ENCODE measurements at regions not wholly inside any gene's neighbourhood (a gene's known extent, or its start where the extent isn't known, plus 50 kb on each side); places are given as distances from the start of the nearest gene placed in this dataset.

GRCh38 chr14:103220982-103221641 is 97.9 kb downstream of the TNFAIP2 start:
- no peaks in the 10 kb centered on the region for H3K9me3 ChIP-seq (ENCODE audit: control insufficient read depth, insufficient read depth, low read depth, low read length)
- ChIA-PET CTCF (interaction anchor here (0.7 kb wide), 1 partner anchor 37 kb away, joined by 4 read pairs; no protein-coding TSS in a partner anchor), POLR2A (no interaction called here)
- H3K36me3 ChIP-seq (ENCODE audit: control insufficient read depth in 2 of 2, insufficient read depth in 1 of 2, low read length in 2 of 2) = no peaks in the 10 kb centered on the region
- no peak for TF ChIP-seq ZNF223 (tag by site-specific recombination; IDR thresholded peaks at IDR 0.05)
- H3K4me3 ChIP-seq (ENCODE audit: low read depth, low read length) = no peak overlapping the region
- no peak overlapping the region for H3K27ac ChIP-seq (ENCODE audit: extremely low read depth, low read depth, low read length)
- H3K4me1 ChIP-seq (ENCODE audit: control insufficient read depth, insufficient read depth, low read length) = no peaks in the 10 kb centered on the region

GRCh38 chr14:103221781-103222358 is 98.6 kb downstream of the TNFAIP2 start:
- no peak for TF ChIP-seq AEBP2 (tag by site-specific recombination; IDR thresholded peaks at IDR 0.05; ENCODE audit: borderline replicate concordance)
- no peak for TF ChIP-seq REST (tag by site-specific recombination; IDR thresholded peaks at IDR 0.05)
- TF ChIP-seq PRDM1 (tag by site-specific recombination; IDR thresholded peaks at IDR 0.05) = no peak
- TF ChIP-seq GLIS1 (tag by site-specific recombination; IDR thresholded peaks at IDR 0.05) = no peak
- TF ChIP-seq ZNF311 (tag by site-specific recombination; IDR thresholded peaks at IDR 0.05; ENCODE audit: borderline replicate concordance) = no peak
- TF ChIP-seq ZNF747 (tag by site-specific recombination; IDR thresholded peaks at IDR 0.05) = no peak
- TF ChIP-seq ZNF843 (tag by site-specific recombination; IDR thresholded peaks at IDR 0.05) = no peak
- no peak for TF ChIP-seq ZNF664 (tag by site-specific recombination; IDR thresholded peaks at IDR 0.05)
- TF ChIP-seq ZSCAN30 (tag by site-specific recombination; IDR thresholded peaks at IDR 0.05) = no peak
- TF ChIP-seq ZSCAN16 (tag by site-specific recombination; IDR thresholded peaks at IDR 0.05) = no peak
- no peak for TF ChIP-seq ZNF639 (tag by site-specific recombination; IDR thresholded peaks at IDR 0.05)
- no peak for TF ChIP-seq ZNF404 (tag by site-specific recombination; IDR thresholded peaks at IDR 0.05)
- no peak for TF ChIP-seq ZNF239 (tag by site-specific recombination; IDR thresholded peaks at IDR 0.05)
- TF ChIP-seq YY2 (tag by site-specific recombination; IDR thresholded peaks at IDR 0.05) = no peak
- no peaks in the 10 kb centered on the region for H3K36me3 ChIP-seq (ENCODE audit: control insufficient read depth in 2 of 2, insufficient read depth in 1 of 2, low read length in 2 of 2)
- CTCF ChIA-PET = no interaction called here

More at GRCh38 chr14:103221781-103222358, 98.6 kb downstream of the TNFAIP2 start:
- Histone ChIP-seq H3K4me1 (ENCODE audit: control insufficient read depth, insufficient read depth, low read length) (no peaks in the 10 kb centered on the region), H3K27ac (ENCODE audit: extremely low read depth, low read depth, low read length) (no peak overlapping the region), H3K4me3 (ENCODE audit: low read depth, low read length) (no peak overlapping the region), H3K9me3 (ENCODE audit: control insufficient read depth, insufficient read depth, low read depth, low read length) (no peaks in the 10 kb centered on the region)
- POLR2A ChIA-PET = no interaction called here

Data from HEK293 (cell line).